Stimulated activated CD4-positive, alpha-beta T cell treated with anti-CD3 and anti-CD28 coated beads, TNF-alpha, amount 100 ng/mL, for 4 hours (primary cell): ENCODE measurements at regions not wholly inside any gene's neighbourhood (a gene's known extent, or its start where the extent isn't known, plus 50 kb on each side); places are given as distances from the start of the nearest gene placed in this dataset.
"Not testable (repeated sequence)": the region's sequence is repeated elsewhere in the genome, so short reads cannot be mapped to it uniquely, and the experiment has no call there.

Source experiments
- DNase-seq, 3 experiments: peaks; one replicate each; pipeline ENCODE4 v3.0.0-alpha.2; 2020; ENCODE audit warnings: low read depth in 3 of 3

GRCh38 chr7:131802195-131802864 lies 245.9 kb upstream of the PODXL start:
- DNase-seq: no peak

- DNase-seq: no peak
Measured at GRCh38 chr7:131800531-131800930, 244.1 kb upstream of the PODXL start.

- DNase-seq: no peak
Measured at GRCh38 chr7:131800008-131800407, 243.6 kb upstream of the PODXL start.

GRCh38 chr7:131797841-131798240 lies 241.4 kb upstream of the PODXL start:
- no peak for DNase-seq

- no peak for DNase-seq
Measured at GRCh38 chr7:131795400-131795799, 239.0 kb upstream of the PODXL start.

GRCh38 chr7:131792311-131792710 lies 235.9 kb upstream of the PODXL start:
- DNase-seq: no peak

GRCh38 chr7:131787101-131787500 lies 230.7 kb upstream of the PODXL start:
- DNase-seq: no peak

- DNase-seq: no peak
Measured at GRCh38 chr7:131786204-131786603, 229.8 kb upstream of the PODXL start.

GRCh38 chr7:131778601-131779000 lies 222.2 kb upstream of the PODXL start:
- DNase-seq: no peak

- no peak for DNase-seq
Measured at GRCh38 chr7:131774419-131775220, 218.2 kb upstream of the PODXL start.

GRCh38 chr7:131773413-131773812 lies 217.0 kb upstream of the PODXL start:
- no peak for DNase-seq

- no peak for DNase-seq
Measured at GRCh38 chr7:131769241-131769640, 212.8 kb upstream of the PODXL start.

GRCh38 chr7:131767591-131767990 lies 211.2 kb upstream of the PODXL start:
- no peak for DNase-seq

- no peak for DNase-seq
Measured at GRCh38 chr7:131765575-131765974, 209.1 kb upstream of the PODXL start.

GRCh38 chr7:131764143-131764775 lies 207.8 kb upstream of the PODXL start:
- DNase-seq: no peak

GRCh38 chr7:131762753-131763152 lies 206.3 kb upstream of the PODXL start:
- DNase-seq: no peak

- DNase-seq: not testable (repeated sequence)
Measured at GRCh38 chr7:131755801-131756200, 199.4 kb upstream of the PODXL start.

- DNase-seq: no peak
Measured at GRCh38 chr7:131753620-131754222, 197.3 kb upstream of the PODXL start.

- no peak for DNase-seq
Measured at GRCh38 chr7:131747658-131748232, 191.3 kb upstream of the PODXL start.

GRCh38 chr7:131745390-131746248 lies 189.2 kb upstream of the PODXL start:
- no peak for DNase-seq

GRCh38 chr7:131741446-131741845 lies 185.0 kb upstream of the PODXL start:
- DNase-seq: no peak
